ENCODE measurements at regions not wholly inside any gene's neighbourhood (a gene's known extent, or its start where the extent isn't known, plus 50 kb on each side); places are given as distances from the start of the nearest gene placed in this dataset.
A peak's percentile ranks its signal among the peaks of the same experiment; 100 is the strongest.

DNA sequence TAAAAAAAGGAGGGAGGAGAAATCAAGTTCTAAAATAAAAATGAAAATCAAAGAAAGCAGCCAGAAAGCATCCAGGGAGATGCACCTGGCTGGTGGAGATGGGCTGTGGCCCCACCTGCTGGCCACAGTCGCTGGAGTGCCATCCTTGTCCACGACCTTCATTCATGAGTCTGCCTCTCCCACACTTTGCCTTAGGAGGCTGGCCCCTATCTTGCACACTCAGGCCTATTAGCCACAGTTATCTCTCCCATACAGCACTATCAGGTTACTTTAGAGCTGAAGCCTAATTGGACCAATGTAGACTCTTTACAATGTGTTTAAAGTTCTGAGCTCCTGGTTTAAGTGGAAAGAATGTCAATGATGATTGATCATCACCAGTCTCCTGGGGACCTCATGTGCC lies 392.0 kb upstream of the RORA start (continued):
- no peak for TF ChIP-seq ETV5 (CRISPR knock-in tag; IDR thresholded peaks at IDR 0.05; ENCODE audit: low read depth)
- peak; percentile 71; the same call in 1 of the 2 replicates for TF ChIP-seq TARDBP (IDR thresholded peaks at IDR 0.05)
- TF ChIP-seq ZNF507 (tag; conservative IDR thresholded peaks at IDR 0.05) = no peak
- no peak for TF ChIP-seq MTF1 (CRISPR knock-in tag; IDR thresholded peaks at IDR 0.05; ENCODE audit: borderline replicate concordance)
- TF ChIP-seq CBFA2T3 (IDR thresholded peaks at IDR 0.05) = peak; percentile 95
- peak; percentile 91 for TF ChIP-seq DACH1 (IDR thresholded peaks at IDR 0.05; ENCODE audit: partially characterized antibody)
- peak; percentile 43 to 62; a peak in 2 of 4 replicates for TF ChIP-seq KDM1A (IDR thresholded peaks at IDR 0.05)
- TF ChIP-seq DPF2 (IDR thresholded peaks at IDR 0.05) = peak; percentile 92
- 0 out of 2 replicates have a peak, but pooled peaks have one; percentile 44 for TF ChIP-seq SMARCC2 (IDR thresholded peaks at IDR 0.05; ENCODE audit: low read depth)
- TF ChIP-seq, protein P1, sequence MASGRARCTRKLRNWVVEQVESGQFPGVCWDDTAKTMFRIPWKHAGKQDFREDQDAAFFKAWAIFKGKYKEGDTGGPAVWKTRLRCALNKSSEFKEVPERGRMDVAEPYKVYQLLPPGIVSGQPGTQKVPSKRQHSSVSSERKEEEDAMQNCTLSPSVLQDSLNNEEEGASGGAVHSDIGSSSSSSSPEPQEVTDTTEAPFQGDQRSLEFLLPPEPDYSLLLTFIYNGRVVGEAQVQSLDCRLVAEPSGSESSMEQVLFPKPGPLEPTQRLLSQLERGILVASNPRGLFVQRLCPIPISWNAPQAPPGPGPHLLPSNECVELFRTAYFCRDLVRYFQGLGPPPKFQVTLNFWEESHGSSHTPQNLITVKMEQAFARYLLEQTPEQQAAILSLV (tag; IDR thresholded peaks at IDR 0.05) = no peak
- TF ChIP-seq, protein P2, sequence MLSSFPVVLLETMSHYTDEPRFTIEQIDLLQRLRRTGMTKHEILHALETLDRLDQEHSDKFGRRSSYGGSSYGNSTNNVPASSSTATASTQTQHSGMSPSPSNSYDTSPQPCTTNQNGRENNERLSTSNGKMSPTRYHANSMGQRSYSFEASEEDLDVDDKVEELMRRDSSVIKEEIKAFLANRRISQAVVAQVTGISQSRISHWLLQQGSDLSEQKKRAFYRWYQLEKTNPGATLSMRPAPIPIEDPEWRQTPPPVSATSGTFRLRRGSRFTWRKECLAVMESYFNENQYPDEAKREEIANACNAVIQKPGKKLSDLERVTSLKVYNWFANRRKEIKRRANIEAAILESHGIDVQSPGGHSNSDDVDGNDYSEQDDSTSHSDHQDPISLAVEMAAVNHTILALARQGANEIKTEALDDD (IDR thresholded peaks at IDR 0.05) = peak; percentile 52
- TF ChIP-seq RNF2 (IDR thresholded peaks at IDR 0.05) = 0 out of 2 replicates have a peak, but pooled peaks have one; percentile 34
- TF ChIP-seq, protein P3, sequence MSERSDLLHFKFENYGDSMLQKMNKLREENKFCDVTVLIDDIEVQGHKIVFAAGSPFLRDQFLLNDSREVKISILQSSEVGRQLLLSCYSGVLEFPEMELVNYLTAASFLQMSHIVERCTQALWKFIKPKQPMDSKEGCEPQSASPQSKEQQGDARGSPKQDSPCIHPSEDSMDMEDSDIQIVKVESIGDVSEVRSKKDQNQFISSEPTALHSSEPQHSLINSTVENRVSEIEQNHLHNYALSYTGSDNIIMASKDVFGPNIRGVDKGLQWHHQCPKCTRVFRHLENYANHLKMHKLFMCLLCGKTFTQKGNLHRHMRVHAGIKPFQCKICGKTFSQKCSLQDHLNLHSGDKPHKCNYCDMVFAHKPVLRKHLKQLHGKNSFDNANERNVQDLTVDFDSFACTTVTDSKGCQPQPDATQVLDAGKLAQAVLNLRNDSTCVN (CRISPR knock-in tag; IDR thresholded peaks at IDR 0.05) = no peak
- TF ChIP-seq MYC (IDR thresholded peaks at IDR 0.05; ENCODE audit: low read depth, low read length) = peak; percentile 22; the same call in 1 of the 2 replicates
- TF ChIP-seq MYC (CRISPR knock-in tag; IDR thresholded peaks at IDR 0.05; ENCODE audit: borderline replicate concordance, low read depth) = no peak
- no peak for TF ChIP-seq TBP (optimal IDR thresholded peaks at IDR 0.05; ENCODE audit: low read depth, low read length)
- no peak for TF ChIP-seq ZNF695 (CRISPR knock-in tag; IDR thresholded peaks at IDR 0.05)
- TF ChIP-seq CBX5 (IDR thresholded peaks at IDR 0.05; ENCODE audit: borderline replicate concordance, low read depth) = no peak
- peak; percentile 13; the same call in 1 of the 2 replicates for TF ChIP-seq JUND (IDR thresholded peaks at IDR 0.05; ENCODE audit: borderline replicate concordance, low read depth, low read length)
- TF ChIP-seq JUND (tag; IDR thresholded peaks at IDR 0.05; ENCODE audit: borderline replicate concordance, low read depth, low read length) = no peak
- TF ChIP-seq ZNF263 (CRISPR knock-in tag; IDR thresholded peaks at IDR 0.05; ENCODE audit: borderline replicate concordance) = no peak
- TF ChIP-seq HDAC1 (IDR thresholded peaks at IDR 0.05) = 0 out of 4 replicates have a peak, but pooled peaks of 1 of the 2 experiments have one; percentile 16
- peak; percentile 46 for TF ChIP-seq SMC3 (conservative IDR thresholded peaks at IDR 0.05; ENCODE audit: insufficient read depth, low read depth, low read length)
- TF ChIP-seq ZNF253 (CRISPR knock-in tag; conservative IDR thresholded peaks at IDR 0.05) = no peak
- TF ChIP-seq, protein P4, sequence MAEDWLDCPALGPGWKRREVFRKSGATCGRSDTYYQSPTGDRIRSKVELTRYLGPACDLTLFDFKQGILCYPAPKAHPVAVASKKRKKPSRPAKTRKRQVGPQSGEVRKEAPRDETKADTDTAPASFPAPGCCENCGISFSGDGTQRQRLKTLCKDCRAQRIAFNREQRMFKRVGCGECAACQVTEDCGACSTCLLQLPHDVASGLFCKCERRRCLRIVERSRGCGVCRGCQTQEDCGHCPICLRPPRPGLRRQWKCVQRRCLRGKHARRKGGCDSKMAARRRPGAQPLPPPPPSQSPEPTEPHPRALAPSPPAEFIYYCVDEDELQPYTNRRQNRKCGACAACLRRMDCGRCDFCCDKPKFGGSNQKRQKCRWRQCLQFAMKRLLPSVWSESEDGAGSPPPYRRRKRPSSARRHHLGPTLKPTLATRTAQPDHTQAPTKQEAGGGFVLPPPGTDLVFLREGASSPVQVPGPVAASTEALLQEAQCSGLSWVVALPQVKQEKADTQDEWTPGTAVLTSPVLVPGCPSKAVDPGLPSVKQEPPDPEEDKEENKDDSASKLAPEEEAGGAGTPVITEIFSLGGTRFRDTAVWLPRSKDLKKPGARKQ (CRISPR knock-in tag; IDR thresholded peaks at IDR 0.05) = no peak

Measured in K562 (cell line).